A172 (cell line): ENCODE measurements at regions not wholly inside any gene's neighbourhood (a gene's known extent, or its start where the extent isn't known, plus 50 kb on each side); places are given as distances from the start of the nearest gene placed in this dataset.

ENCODE experiments used
- DNase-seq: peaks from one replicate; pipeline ENCODE4 v3.0.0-alpha.2; 2015; ENCODE audit warnings: low spot score

- peak; percentile 49 for DNase-seq
Observed at GRCh38 chr12:38555620-38556591, 239.3 kb downstream of the ALG10B start.

GRCh38 chr12:38556647-38557046 lies 240.1 kb downstream of the ALG10B start:
- DNase-seq = no peak

- no peak for DNase-seq
Observed at GRCh38 chr12:38585086-38585485, 268.5 kb downstream of the ALG10B start.

DNA sequence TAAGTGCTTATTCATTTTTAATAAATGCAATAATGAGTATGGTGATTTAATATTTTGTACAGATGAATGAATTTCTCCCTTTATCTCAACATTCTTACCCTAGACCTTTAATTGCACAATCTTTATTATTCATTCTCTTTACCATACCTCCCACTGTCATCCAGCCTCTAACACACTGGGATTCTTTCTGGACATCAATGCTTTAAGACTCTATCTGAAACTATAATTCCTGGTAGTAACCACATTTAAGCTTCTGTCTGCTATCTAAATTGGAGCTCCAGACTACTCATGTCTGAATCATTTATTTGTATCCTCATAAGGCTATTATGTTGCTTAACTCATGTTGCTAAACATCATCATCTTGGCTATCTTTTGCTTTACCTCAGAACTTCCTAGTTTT lies 270.2 kb downstream of the ALG10B start:
- peak; percentile 27 for DNase-seq

- DNase-seq = no peak
Observed at GRCh38 chr12:38587594-38587993, 271.0 kb downstream of the ALG10B start.

DNA sequence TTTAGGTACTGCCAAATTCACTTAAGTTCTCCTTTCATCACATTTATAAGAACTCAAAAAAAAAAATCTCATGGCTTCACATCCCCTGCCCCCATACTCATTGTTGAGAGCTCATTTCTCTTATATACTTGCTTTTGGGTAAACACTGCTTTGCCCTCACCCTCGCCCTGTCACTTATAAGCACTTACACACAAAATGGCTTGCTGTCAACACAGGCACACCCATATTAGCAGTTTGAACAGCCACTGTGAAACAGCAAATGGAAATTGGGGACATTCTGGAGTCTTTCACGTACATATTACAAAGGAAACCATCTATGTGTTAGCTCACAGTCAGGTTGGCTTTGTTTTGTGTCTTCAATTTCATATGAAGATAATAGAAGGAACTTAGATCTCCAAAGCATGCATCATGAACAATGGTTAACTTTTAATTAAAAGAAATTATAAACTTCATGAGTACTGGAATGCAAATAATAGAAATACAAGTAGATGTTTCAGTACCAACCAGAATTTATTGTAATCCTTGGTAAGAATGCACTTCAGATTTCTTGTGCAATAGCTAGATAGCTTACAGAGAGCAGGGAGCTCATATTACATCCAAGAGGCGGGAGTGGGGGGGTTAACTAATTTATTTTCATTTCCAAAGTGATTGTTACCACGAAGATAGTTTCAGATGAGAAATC lies 272.2 kb downstream of the ALG10B start:
- DNase-seq = peak; percentile 4

GRCh38 chr12:38589306-38589632 lies 272.7 kb downstream of the ALG10B start:
- no peak for DNase-seq

DNA sequence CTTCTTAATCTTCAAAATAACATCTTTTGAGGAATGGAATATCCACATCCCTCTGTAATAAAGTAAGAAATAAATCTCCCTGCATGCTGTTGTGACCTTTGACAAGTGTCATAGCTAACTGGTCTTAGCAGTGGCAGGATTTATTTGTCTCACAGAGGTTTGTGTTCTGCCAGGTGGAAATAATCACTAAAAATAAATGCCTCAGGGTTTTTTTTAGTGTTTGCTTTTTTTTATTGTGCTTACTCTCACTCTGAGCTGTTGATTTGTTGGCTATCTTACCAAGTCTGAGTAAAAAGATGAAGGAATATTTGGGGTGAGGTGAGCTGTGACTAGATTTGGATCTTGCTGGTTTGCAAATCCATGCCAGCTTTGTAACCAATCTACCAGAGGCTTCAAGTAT lies 285.4 kb downstream of the ALG10B start:
- DNase-seq = no peak
